Urinary bladder (tissue), 3 donors: ENCODE measurements at regions not wholly inside any gene's neighbourhood (a gene's known extent, or its start where the extent isn't known, plus 50 kb on each side); places are given as distances from the start of the nearest gene placed in this dataset.

Source experiments
- DNase-seq: peaks from one replicate; pipeline ENCODE4 v3.0.0-alpha.2; 2015; ENCODE audit errors: extremely low spot score
- H3K27ac ChIP-seq: one replicate; pipeline ENCODE4 v1.5.1; 2013; ENCODE audit warnings: low read depth, mild to moderate bottlenecking, moderate library complexity
- H3K36me3 ChIP-seq: one replicate; pipeline ENCODE4 v1.6.1; 2013; ENCODE audit warnings: mild to moderate bottlenecking, moderate library complexity; ENCODE audit not compliant: insufficient read depth
- H3K4me1 ChIP-seq: one replicate; pipeline ENCODE4 v1.6.1; 2013; ENCODE audit warnings: mild to moderate bottlenecking, moderate library complexity; ENCODE audit not compliant: insufficient read depth
- H3K4me3 ChIP-seq: one replicate; pipeline ENCODE4 v1.5.1; 2013; ENCODE audit warnings: low read depth, low read length
- WGBS: extraction: QIAGEN DNeasy Blood & Tissue Kit; methylation state at CpG from one replicate; pipeline ENCODE4 v1.1.7; 2013; 5-methylcytosine and 5-hydroxymethylcytosine counted together
- donor health status: healthy with polysubstance abuse.
- donor health status: healthy.

- H3K4me3 ChIP-seq: no peak overlapping the region
- WGBS: 55% methylated on average over 4 of the region's 4 CpGs
- no peaks in the 10 kb centered on the region for H3K36me3 ChIP-seq
- no peak for DNase-seq
- H3K27ac ChIP-seq: no peak overlapping the region
- H3K4me1 ChIP-seq: no peaks in the 10 kb centered on the region
Observed at GRCh38 chr7:116426428-116427156, 72.9 kb upstream of the CAV2 start.

GRCh38 chr7:116429986-116430619, 69.4 kb upstream of the CAV2 start:
- DNase-seq: no peak
- Histone ChIP-seq H3K4me3 (no peak overlapping the region), H3K27ac (no peak overlapping the region), H3K36me3 (no peaks in the 10 kb centered on the region), H3K4me1 (no peaks in the 10 kb centered on the region)
- 95% methylated on average over 1 of the region's 1 CpG for WGBS

DNA sequence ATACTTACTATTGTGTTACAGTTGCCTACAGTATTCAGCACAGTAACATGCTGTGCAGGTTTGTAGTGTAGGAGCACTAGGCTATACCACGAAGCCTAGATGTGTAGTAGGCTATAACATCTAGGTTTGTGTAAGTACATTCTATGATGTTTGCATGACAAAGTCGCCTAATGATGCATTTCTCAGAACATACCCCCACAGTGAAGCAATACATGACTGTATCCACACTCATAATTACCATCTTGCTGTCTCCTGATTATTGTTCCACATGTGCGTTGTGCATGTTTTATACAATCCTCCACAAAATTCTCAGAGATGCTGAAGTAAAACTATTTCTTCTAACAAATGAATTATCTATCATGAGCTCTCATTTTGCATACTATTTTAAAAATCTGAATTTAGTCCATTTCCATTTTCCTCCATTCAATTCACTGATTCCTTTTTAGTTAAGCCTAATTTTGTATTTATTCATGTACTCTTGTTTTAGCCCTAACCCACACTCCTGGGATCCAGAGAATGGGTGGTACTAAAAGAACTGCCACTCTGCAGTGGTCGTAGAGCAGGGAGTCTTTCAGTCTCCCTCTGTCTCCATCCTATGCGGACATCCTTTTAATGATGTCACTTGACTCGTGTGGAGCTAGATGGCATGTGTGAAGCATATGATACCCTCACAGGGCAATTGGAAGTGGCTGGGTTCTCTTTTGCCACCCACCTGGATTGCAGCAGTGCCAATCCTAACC, 67.6 kb upstream of the CAV2 start:
- Histone ChIP-seq H3K36me3 (no peaks in the 10 kb centered on the region), H3K4me1 (no peaks in the 10 kb centered on the region), H3K27ac (no peak overlapping the region), H3K4me3 (no peak overlapping the region)
- DNase-seq: no peak
- WGBS: 95% methylated on average over 6 of the region's 6 CpGs

DNA sequence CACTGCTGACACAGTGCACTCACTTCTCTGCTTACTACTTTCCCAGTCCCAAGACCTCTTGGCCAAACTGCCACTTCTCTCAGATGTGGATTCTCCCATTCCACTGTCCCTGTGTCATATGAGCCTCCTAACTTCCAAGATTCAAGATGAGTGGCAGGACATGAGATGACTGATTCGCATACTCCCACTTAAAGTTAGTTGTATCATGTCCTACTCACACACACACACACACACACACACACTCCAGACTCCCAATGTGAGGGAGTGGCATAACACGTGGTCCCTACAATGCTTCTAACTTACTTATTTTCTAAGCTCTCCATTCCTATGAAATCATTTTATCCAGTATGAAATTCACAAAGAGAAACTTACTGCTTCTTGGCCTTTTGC, 67.0 kb upstream of the CAV2 start:
- Histone ChIP-seq H3K4me1 (no peaks in the 10 kb centered on the region), H3K4me3 (no peak overlapping the region), H3K27ac (no peak overlapping the region), H3K36me3 (no peaks in the 10 kb centered on the region)
- DNase-seq: no peak
- WGBS: 71% methylated on average over 2 of the region's 2 CpGs

DNA sequence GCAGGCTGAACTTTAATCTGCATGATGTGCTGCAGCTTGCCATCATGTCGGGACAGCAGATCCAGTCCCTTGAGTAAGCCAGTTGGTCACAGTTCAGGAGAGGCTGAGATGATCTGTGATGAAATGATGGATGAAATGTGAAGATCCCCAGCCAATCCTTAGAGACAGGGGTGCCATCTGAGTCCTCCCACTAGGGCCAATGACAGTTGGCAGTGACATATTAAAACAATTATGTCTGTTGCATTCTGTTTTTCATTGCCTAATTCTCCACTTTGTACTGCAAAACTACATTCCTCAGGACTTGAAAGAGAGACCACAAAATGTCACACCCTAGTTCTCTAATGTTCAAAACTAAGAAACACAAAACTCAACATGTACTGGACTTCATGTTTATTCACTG, 66.3 kb upstream of the CAV2 start:
- 31% methylated on average over 1 of the region's 1 CpG for WGBS
- DNase-seq: no peak
- H3K36me3 ChIP-seq: no peaks in the 10 kb centered on the region

DNA sequence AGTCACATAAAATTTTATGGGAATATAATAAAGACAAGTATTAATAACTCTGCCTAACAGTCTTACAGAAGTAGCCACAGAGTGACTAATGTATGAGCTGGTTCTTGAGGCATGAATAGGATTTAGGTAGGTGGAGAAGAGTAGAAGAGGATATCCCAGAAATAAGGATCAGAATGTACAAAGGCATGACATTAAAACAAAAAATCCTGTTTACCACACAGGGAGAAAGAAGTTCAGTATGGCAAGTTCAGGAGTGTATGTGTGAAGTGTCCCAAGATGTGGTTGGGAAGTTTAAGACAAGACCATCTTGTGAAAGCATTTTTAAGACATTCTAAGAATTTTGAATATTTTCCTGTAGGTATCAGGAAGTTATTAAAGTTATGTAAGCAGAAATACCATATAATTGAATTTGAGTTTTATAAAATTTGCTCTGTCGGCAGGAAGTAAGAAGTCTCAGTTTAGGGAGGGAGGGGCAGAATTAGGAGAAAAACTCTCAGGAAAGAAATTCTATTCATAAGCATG, 64.7 kb upstream of the CAV2 start:
- WGBS: 84% methylated on average over 1 of the region's 1 CpG
- H3K27ac ChIP-seq: no peak overlapping the region

More for the DNA sequence above, 66.3 kb upstream of the CAV2 start:
- no peak overlapping the region for H3K27ac ChIP-seq
- H3K4me1 ChIP-seq: no peaks in the 10 kb centered on the region
- H3K4me3 ChIP-seq: no peak overlapping the region

GRCh38 chr7:116436305-116436826, 63.2 kb upstream of the CAV2 start:
- H3K27ac ChIP-seq: no peak overlapping the region
- no peaks in the 10 kb centered on the region for H3K36me3 ChIP-seq
- no peak overlapping the region for H3K4me3 ChIP-seq
- DNase-seq: no peak
- no peaks in the 10 kb centered on the region for H3K4me1 ChIP-seq
- 77% methylated on average over 5 of the region's 5 CpGs for WGBS

More for the DNA sequence above, 64.7 kb upstream of the CAV2 start:
- no peaks in the 10 kb centered on the region for H3K36me3 ChIP-seq
- H3K4me1 ChIP-seq: no peaks in the 10 kb centered on the region
- no peak for DNase-seq
- no peak overlapping the region for H3K4me3 ChIP-seq

- no peaks in the 10 kb centered on the region for H3K4me1 ChIP-seq
- WGBS: 39% methylated on average over 2 of the region's 2 CpGs
- no peak for DNase-seq
- H3K4me3 ChIP-seq: no peak overlapping the region
- H3K36me3 ChIP-seq: no peaks in the 10 kb centered on the region
- H3K27ac ChIP-seq: no peak overlapping the region
Observed at GRCh38 chr7:116438267-116438666, 61.3 kb upstream of the CAV2 start.

GRCh38 chr7:116439005-116439404, 60.5 kb upstream of the CAV2 start:
- H3K27ac ChIP-seq: no peak overlapping the region
- H3K36me3 ChIP-seq: no peaks in the 10 kb centered on the region
- 41% methylated on average over 1 of the region's 1 CpG for WGBS
- H3K4me1 ChIP-seq: no peaks in the 10 kb centered on the region
- no peak for DNase-seq
- H3K4me3 ChIP-seq: no peak overlapping the region

DNA sequence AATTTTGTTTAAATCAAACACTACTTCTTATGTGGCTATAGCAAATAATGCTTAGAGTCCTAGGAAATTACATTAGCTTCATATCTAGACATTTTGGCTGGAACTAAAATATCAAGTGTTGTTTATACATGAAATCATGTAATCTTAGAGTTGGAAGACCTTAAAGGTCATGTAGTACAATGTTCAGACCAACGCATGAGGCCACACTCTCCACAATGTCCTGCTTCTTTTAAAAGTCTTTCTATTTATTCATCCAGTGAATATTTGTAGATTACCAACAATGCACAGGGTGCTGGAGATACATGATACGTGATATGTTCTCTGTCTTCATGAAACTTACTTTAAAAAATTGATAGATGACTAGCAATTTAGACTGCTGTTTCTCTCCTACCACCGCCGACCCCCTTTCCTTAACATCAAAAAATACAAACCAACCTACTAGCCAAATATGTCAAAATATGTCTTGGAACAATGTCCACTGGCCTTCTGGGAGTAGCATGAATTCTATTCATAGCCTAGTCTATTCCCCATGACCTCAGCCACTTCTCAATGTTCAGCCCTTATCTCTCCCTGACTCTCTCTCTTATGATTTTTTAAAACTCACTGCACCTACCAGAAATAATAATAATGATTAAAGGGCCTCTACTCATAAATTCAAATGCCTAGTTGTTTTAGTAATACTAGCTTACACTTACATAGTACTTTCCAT, 59.5 kb upstream of the CAV2 start:
- no peaks in the 10 kb centered on the region for H3K36me3 ChIP-seq
- H3K27ac ChIP-seq: no peak overlapping the region
- WGBS: 51% methylated on average over 4 of the region's 4 CpGs
- no peak for DNase-seq
- H3K4me1 ChIP-seq: no peaks in the 10 kb centered on the region
- no peak overlapping the region for H3K4me3 ChIP-seq

GRCh38 chr7:116441534-116441933, 58.0 kb upstream of the CAV2 start:
- Histone ChIP-seq H3K4me3 (no peak overlapping the region), H3K4me1 (no peaks in the 10 kb centered on the region), H3K27ac (no peak overlapping the region), H3K36me3 (no peaks in the 10 kb centered on the region)
- DNase-seq: no peak
- 55% methylated on average over 4 of the region's 4 CpGs for WGBS

GRCh38 chr7:116443101-116443523, 56.4 kb upstream of the CAV2 start:
- no peak overlapping the region for H3K4me3 ChIP-seq
- no peaks in the 10 kb centered on the region for H3K4me1 ChIP-seq
- no peaks in the 10 kb centered on the region for H3K36me3 ChIP-seq
- no peak overlapping the region for H3K27ac ChIP-seq
- DNase-seq: no peak
- whole genome bisulfite sequencing: 41% methylated on average over 1 of the region's 1 CpG

- Histone ChIP-seq H3K36me3 (no peaks in the 10 kb centered on the region), H3K4me1 (no peaks in the 10 kb centered on the region), H3K4me3 (no peak overlapping the region), H3K27ac (no peak overlapping the region)
- no peak for DNase-seq
- 88% methylated on average over 3 of the region's 3 CpGs for WGBS
Observed at GRCh38 chr7:116443646-116444045, 55.9 kb upstream of the CAV2 start.
